ENCODE measurements at regions not wholly inside any gene's neighbourhood (a gene's known extent, or its start where the extent isn't known, plus 50 kb on each side); places are given as distances from the start of the nearest gene placed in this dataset.

DNA sequence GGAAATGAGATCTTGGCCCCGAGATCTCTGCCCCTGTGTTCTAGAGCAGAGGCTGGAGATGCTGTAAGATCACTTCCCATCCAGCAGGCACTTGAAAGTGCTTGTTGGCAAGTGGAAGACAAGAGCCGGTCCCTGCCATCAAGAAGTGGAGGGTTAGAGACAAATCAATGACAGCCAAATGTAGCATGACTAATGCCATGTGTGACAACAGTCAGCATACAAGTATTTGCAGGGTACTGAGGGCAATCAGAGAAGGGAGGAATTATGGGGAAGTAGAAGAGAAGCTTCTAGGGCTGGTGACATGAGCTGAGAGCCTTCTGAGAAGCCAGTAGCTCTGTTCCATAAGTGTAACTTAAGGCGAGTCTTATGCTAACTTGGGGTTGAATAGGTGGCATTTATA lies 58.6 kb downstream of the TMEM17 start:
- no peak for DNase-seq (ENCODE audit: low read depth)

DNA sequence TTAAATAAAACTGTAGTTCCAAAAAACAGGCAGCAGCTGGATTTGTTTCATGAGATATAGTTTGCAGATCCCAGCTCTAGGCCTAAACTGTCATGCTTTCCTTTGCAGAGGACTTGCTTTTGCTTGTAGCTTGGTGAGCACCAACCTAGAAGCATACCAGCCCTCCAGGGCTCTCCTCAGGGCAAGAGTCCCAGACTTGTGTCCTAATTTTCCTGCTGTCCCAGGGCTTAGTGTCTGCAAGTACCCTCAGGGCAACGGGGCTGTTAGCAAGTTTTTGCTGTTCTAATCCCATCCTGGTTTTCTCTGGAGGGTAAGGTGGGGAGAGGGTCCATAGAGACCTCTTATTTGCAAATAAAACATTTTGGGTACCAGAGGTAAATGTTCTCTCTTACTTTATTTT lies 59.5 kb downstream of the TMEM17 start:
- no peak for DNase-seq (ENCODE audit: low read depth)

- no peak for DNase-seq (ENCODE audit: low read depth)
Measured at GRCh38 chr2:62443886-62444285, 62.1 kb downstream of the TMEM17 start.

- DNase-seq (ENCODE audit: low read depth) = no peak
Measured at GRCh38 chr2:62443471-62443870, 62.5 kb downstream of the TMEM17 start.

DNA sequence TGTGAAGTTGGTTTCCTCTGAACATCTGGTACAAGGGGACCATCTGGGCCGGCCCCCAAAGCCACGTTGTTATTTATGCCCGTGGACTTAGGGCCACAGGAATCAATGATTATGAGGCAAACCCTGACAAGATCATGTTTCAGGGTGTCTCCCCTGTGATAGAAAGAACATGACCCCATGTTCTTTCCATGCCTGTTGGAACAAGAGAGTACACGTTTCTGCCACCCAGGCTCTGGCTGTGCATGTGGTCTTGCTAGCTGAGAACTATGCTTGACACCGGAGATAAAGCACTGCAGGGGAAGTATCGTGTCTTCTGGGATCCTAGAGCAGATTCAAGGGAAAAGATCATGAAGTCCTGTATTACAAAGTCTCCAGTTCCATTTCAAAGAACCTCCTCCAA lies 64.2 kb downstream of the TMEM17 start:
- DNase-seq (ENCODE audit: low read depth) = no peak

DNA sequence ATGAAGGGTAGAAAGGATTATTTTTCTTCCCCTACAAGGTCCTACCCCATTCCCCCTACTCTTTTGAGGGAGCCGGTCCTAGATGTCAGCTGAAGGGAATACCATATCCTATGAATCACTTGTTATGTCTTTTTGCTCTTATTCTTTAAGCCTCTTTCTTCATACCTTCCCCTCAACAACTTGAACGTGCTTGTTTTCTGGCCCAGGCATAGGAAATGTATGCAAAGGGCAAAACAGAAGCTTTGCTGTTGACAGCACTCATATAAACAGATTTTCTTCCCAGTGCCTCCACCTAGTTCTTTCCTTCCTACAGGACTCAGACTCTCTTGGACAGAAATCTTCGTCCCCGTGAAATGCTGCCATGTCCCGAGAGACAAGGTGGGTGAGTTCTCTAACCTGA lies 64.6 kb downstream of the TMEM17 start:
- no peak for DNase-seq (ENCODE audit: low read depth)

GRCh38 chr2:62440281-62440946 lies 65.6 kb downstream of the TMEM17 start:
- DNase-seq (ENCODE audit: low read depth) = no peak

DNA sequence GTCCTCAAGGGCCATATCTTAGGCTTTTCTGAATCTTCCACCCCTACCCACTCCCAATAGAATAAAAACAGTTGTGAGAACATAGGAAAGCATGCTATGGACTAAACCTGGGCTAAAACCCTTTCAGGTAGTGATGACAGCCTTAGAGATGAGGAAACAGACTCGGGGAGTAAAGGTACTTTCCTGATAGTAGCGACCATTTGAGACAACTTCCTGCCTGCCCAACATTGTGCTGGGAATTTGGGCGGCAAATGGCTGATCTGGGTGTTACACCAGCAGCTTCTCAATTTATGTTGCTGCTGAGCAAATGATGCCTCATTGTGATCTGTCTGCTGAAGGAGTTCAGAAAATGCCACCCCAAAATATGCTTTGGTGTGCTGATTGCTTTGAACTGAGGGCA lies 66.6 kb downstream of the TMEM17 start:
- no peak for DNase-seq (ENCODE audit: low read depth)

GRCh38 chr2:62437785-62438184 lies 68.2 kb downstream of the TMEM17 start:
- no peak for DNase-seq (ENCODE audit: low read depth)

DNA sequence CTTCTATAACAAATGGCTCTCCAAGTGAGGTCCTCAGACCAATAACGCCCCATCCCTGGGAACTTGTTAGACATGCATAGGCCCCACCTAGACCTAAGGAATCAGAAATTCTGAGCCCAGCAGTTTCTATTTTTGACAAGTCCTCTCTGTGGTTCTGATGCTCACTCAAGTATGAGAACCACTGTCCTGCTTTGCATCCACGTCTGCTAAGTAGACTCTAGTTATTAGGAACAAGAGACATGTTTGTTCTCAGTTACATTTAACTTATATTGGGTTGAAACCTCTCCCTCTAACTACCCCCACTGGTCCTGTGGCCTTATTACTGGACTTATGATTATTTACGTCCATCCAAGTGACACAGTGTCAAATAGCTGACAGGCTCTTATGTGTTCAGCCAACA lies 70.3 kb downstream of the TMEM17 start:
- DNase-seq (ENCODE audit: low read depth) = no peak

GRCh38 chr2:62432407-62432806 lies 73.6 kb downstream of the TMEM17 start:
- DNase-seq (ENCODE audit: low read depth) = no peak

GRCh38 chr2:62431512-62431911 lies 74.5 kb downstream of the TMEM17 start:
- no peak for DNase-seq (ENCODE audit: low read depth)

- no peak for DNase-seq (ENCODE audit: low read depth)
Measured at GRCh38 chr2:62430146-62430545, 75.8 kb downstream of the TMEM17 start.

- no peak for DNase-seq (ENCODE audit: low read depth)
Measured at GRCh38 chr2:62427146-62427545, 78.8 kb downstream of the TMEM17 start.

GRCh38 chr2:62426154-62426912 lies 79.7 kb downstream of the TMEM17 start:
- no peak for DNase-seq (ENCODE audit: low read depth)

- no peak for DNase-seq (ENCODE audit: low read depth)
Measured at GRCh38 chr2:62425684-62426083, 80.3 kb downstream of the TMEM17 start.

DNA sequence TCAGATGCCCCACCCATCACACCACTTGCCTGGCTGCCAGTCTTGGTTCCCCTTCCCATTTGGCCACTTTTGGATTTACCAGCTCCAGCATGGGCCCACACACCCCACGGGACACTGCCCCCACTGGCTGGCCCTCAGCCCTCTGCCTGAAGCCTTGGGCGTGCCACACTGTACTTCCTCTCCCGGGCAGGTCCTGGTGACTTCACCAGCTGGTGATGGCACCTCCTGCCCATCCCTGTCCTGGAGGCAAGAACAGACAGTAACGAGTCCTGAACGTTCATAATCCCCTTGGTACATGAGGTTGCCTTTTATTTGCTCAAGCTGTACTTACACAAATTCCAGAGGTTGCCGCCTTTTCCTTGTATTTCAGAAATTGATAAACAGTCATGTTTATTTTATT lies 81.1 kb downstream of the TMEM17 start:
- DNase-seq (ENCODE audit: low read depth) = no peak

GRCh38 chr2:62423883-62424458 lies 82.0 kb downstream of the TMEM17 start:
- no peak for DNase-seq (ENCODE audit: low read depth)

DNA sequence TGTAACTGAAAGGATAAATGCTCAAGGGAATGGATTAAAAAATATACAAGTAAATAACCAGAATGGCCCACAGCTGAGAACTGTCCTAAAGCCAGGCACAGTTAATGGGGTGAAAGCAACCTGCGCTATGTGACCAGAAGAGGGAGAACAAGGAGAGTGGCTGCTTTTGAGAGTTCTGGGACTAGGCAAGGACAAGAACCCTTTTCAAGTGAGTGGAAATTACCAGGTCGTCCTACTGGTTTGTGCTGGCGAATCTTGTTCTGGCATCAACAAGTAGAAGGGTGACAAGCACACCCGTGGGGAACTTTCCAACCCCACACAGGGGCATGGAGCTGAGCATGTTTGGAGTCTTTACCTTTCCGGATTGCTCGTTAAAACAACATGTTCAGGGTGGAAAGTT lies 82.8 kb downstream of the TMEM17 start:
- DNase-seq (ENCODE audit: low read depth) = no peak

- DNase-seq (ENCODE audit: low read depth) = no peak
Measured at GRCh38 chr2:62415518-62415917, 90.5 kb downstream of the TMEM17 start.

DNA sequence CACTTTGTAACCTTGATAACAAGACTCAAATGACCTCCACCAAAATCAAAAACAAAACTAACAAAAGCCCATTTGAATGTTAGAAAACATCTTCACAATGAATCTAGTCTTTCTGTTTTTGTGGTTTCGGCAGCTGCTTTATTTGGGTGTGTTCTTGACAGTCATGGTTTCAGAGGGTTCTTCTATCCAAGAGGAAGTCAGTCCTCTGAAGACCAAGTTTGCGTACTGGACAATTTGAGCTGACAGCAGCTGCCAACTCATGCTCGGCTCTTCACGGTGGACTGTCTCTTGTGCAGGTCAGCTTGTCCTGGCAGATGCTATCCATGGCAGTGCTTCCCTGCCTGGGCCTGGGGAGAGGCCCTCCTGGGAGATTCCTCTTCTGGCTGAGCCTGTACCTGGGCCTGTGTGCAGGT lies 91.0 kb downstream of the TMEM17 start:
- no peak for DNase-seq (ENCODE audit: low read depth)

DNA sequence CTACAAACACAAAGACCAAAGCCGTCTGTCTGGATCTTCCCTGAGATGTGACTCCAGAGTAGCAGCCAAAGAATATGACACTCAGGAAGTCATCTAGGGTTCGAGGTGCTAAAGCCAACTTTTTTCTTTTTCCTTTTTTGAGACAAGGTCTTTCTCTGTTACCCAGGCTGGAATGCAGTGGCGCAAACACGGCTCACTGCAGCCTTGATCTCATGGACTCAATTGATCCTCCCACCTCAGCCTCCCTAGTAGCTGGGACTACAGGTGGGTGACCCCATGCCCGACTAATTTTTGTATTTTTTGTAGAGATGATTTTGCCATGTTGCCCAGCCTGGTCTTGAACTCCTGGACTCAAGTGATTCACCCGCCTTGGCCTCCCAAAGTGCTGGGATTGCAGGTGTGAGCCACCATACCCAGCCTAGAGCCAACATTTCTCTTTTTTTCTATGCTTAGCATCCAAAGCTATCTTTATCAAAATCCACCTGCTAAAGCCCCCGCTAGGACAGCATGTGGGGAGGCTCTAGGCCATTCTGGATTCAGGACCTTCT lies 92.8 kb downstream of the TMEM17 start:
- DNase-seq (ENCODE audit: low read depth) = no peak

GRCh38 chr2:62412347-62412742 lies 93.7 kb downstream of the TMEM17 start:
- DNase-seq (ENCODE audit: low read depth) = no peak

Measured in activated T-helper 9 cell treated with anti-CD3 and anti-CD28 coated beads, Interleukin-2, amount 50 U/mL, for 16 hours (primary cell).